PC-9 (cell line): ENCODE measurements at regions not wholly inside any gene's neighbourhood (a gene's known extent, or its start where the extent isn't known, plus 50 kb on each side); places are given as distances from the start of the nearest gene placed in this dataset.

Experiments used
- EZH2 ChIP-seq: fragments of 200-600 bp; sonication (generic); IDR thresholded peaks from 2 replicates; pipeline ENCODE4 v1.8.0; 2017; ENCODE audit warnings: antibody characterized with exemption, low read depth
- TF ChIP-seq, protein P1 (sequence below): fragments of 200-600 bp; sonication (generic); conservative IDR thresholded peaks from 2 replicates; pipeline ENCODE4 v1.6.1; 2017; ENCODE audit warnings: mixed run types, antibody characterized with exemption, mild to moderate bottlenecking, moderate library complexity

DNA sequence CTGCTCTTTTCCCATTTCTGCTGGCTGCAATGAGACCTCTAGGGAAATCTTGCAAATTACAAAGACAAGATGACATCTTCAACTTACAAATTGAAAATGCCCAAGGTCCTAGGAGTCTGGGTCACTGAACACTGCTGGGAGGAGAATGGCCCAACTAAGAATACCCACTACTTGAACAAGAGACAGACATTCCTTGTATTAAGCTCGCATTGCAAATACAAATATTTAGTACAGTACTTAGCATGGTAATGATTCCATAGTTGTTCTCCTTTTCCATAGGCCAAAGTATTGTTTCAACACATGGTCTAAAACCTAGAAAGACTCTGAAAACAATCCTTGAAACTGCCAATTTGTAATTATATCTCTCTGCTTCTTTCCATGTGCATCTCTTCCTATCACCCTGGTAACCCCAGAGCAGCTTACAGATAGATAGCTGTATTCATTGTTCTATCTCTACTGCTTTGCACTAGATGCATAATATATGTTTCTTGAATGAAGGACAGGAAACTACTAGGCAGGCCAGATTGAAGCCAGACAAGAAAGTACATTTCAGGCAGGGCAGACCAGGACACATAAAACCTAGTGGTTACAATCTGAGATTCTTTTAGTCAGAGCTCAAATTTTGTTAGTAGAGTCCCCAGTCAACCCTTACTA, 1545.7 kb upstream of the TENM4 start:
- TF ChIP-seq, protein P1, sequence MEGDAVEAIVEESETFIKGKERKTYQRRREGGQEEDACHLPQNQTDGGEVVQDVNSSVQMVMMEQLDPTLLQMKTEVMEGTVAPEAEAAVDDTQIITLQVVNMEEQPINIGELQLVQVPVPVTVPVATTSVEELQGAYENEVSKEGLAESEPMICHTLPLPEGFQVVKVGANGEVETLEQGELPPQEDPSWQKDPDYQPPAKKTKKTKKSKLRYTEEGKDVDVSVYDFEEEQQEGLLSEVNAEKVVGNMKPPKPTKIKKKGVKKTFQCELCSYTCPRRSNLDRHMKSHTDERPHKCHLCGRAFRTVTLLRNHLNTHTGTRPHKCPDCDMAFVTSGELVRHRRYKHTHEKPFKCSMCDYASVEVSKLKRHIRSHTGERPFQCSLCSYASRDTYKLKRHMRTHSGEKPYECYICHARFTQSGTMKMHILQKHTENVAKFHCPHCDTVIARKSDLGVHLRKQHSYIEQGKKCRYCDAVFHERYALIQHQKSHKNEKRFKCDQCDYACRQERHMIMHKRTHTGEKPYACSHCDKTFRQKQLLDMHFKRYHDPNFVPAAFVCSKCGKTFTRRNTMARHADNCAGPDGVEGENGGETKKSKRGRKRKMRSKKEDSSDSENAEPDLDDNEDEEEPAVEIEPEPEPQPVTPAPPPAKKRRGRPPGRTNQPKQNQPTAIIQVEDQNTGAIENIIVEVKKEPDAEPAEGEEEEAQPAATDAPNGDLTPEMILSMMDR: no peak
- no peak for TF ChIP-seq EZH2
